Suprapubic skin (tissue), 2 donors: ENCODE measurements at regions not wholly inside any gene's neighbourhood (a gene's known extent, or its start where the extent isn't known, plus 50 kb on each side); places are given as distances from the start of the nearest gene placed in this dataset.
"Not testable (repeated sequence)": the region's sequence is repeated elsewhere in the genome, so short reads cannot be mapped to it uniquely, and the experiment has no call there.

Experiments used
- EP300 ChIP-seq: sonication (generic); formaldehyde crosslinking; IDR thresholded peaks from one replicate; pipeline ENCODE4 v1.6.1; 2017; ENCODE audit warnings: antibody characterized with exemption
- POLR2A ChIP-seq, 2 donors: fragments of 450-650 bp; IDR thresholded peaks; one replicate each; pipeline ENCODE4 v1.6.1; 2017; ENCODE audit warnings: antibody characterized with exemption in 2 of 2, mild to moderate bottlenecking in 2 of 2, moderate library complexity in 2 of 2

DNA sequence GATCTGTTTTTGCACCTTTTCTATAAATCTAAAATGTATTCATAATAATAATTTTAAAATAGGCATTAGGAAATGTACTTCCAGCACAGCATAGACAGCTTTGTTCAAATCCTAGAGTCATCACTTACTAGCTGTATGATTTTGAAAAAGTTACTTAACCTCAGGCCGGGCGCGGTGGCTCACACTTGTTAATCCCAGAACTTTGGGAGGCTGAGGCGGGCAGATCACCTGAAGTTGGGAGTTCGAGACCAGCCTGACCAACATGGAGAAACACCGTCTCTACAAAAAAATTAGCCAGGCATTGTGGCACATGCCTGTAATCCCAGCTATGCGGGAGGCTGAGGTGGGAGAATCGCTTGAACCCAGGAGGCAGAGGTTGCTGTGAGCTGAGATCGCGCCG lies 161.7 kb upstream of the UBE2E3 start:
- TF ChIP-seq POLR2A (IDR thresholded peaks at IDR 0.05); EP300: not testable (repeated sequence)
